ENCODE measurements at regions not wholly inside any gene's neighbourhood (a gene's known extent, or its start where the extent isn't known, plus 50 kb on each side); places are given as distances from the start of the nearest gene placed in this dataset.

- no peak for TF ChIP-seq HNF4A (CRISPR knock-in tag; IDR thresholded peaks at IDR 0.05)
- no peak for TF ChIP-seq CBX2 (IDR thresholded peaks at IDR 0.05; ENCODE audit: low read depth, low read length)
- TF ChIP-seq CBX2 (CRISPR knock-in tag; IDR thresholded peaks at IDR 0.05; ENCODE audit: low read depth) = no peak
- no peak for TF ChIP-seq ZNF761 (CRISPR knock-in tag; conservative IDR thresholded peaks at IDR 0.05)
Measured at GRCh38 chr16:73869126-73869525, 427.5 kb upstream of the PSMD7 start.

Measured in HepG2 (cell line).